DMS153 treated with DMSO at 0.1 percent for 48 hours (cell line): ENCODE measurements at regions not wholly inside any gene's neighbourhood (a gene's known extent, or its start where the extent isn't known, plus 50 kb on each side); places are given as distances from the start of the nearest gene placed in this dataset.

ENCODE experiments used
- DNase-seq: peaks from one replicate; lab custom pipeline; 2025; ENCODE audit not compliant: unreplicated experiment; lab: John Stamatoyannopoulos, UW

GRCh38 chr6:45830441-45831139, 185.1 kb downstream of the CLIC5 start:
- DNase-seq, result no peak

- no peak for DNase-seq
These were observed 185.8 kb downstream of the CLIC5 start for GRCh38 chr6:45829873-45830272.

GRCh38 chr6:45827952-45828530, 187.6 kb downstream of the CLIC5 start:
- no peak for DNase-seq

- DNase-seq, result no peak
These were observed 192.8 kb downstream of the CLIC5 start for GRCh38 chr6:45822873-45823272.

GRCh38 chr6:45822246-45822812, 193.3 kb downstream of the CLIC5 start:
- DNase-seq, result no peak

- no peak for DNase-seq
These were observed 197.0 kb downstream of the CLIC5 start for GRCh38 chr6:45818655-45819054.

GRCh38 chr6:45816674-45817297, 198.9 kb downstream of the CLIC5 start:
- no peak for DNase-seq

GRCh38 chr6:45815466-45816125, 200.1 kb downstream of the CLIC5 start:
- DNase-seq, result no peak

- no peak for DNase-seq
These were observed 200.9 kb downstream of the CLIC5 start for GRCh38 chr6:45814772-45815171.

- no peak for DNase-seq
These were observed 201.7 kb downstream of the CLIC5 start for GRCh38 chr6:45813943-45814342.

GRCh38 chr6:45812922-45813321, 202.7 kb downstream of the CLIC5 start:
- DNase-seq, result no peak

- no peak for DNase-seq
These were observed 206.7 kb downstream of the CLIC5 start for GRCh38 chr6:45808917-45809316.

GRCh38 chr6:45808042-45808645, 207.5 kb downstream of the CLIC5 start:
- no peak for DNase-seq

- DNase-seq, result no peak
These were observed 208.2 kb downstream of the CLIC5 start for GRCh38 chr6:45807311-45808041.

- DNase-seq, result no peak
These were observed 209.5 kb downstream of the CLIC5 start for GRCh38 chr6:45806172-45806571.

GRCh38 chr6:45803071-45803470, 212.6 kb downstream of the CLIC5 start:
- DNase-seq, result no peak

- no peak for DNase-seq
These were observed 214.0 kb downstream of the CLIC5 start for GRCh38 chr6:45801471-45802289.

GRCh38 chr6:45800911-45801310, 214.7 kb downstream of the CLIC5 start:
- DNase-seq, result no peak

GRCh38 chr6:45795678-45796077, 220.0 kb downstream of the CLIC5 start:
- no peak for DNase-seq

GRCh38 chr6:45794465-45794864, 221.2 kb downstream of the CLIC5 start:
- DNase-seq, result no peak
